ENCODE measurements at regions not wholly inside any gene's neighbourhood (a gene's known extent, or its start where the extent isn't known, plus 50 kb on each side); places are given as distances from the start of the nearest gene placed in this dataset.

GRCh38 chr2:200725596-200725995, 86.1 kb upstream of the BZW1 start:
- DNase-seq, result no peak

GRCh38 chr2:200728630-200729029, 83.1 kb upstream of the BZW1 start:
- no peak for DNase-seq

- DNase-seq, result no peak
These were observed 81.4 kb upstream of the BZW1 start for GRCh38 chr2:200730302-200730701.

GRCh38 chr2:200730960-200731359, 80.8 kb upstream of the BZW1 start:
- no peak for DNase-seq

GRCh38 chr2:200732866-200733265, 78.8 kb upstream of the BZW1 start:
- DNase-seq, result no peak

- no peak for DNase-seq
These were observed 78.0 kb upstream of the BZW1 start for GRCh38 chr2:200733713-200734198.

- DNase-seq, result no peak
These were observed 76.6 kb upstream of the BZW1 start for GRCh38 chr2:200735061-200735460.

GRCh38 chr2:200736646-200737274, 75.0 kb upstream of the BZW1 start:
- DNase-seq, result no peak

- DNase-seq, result no peak
These were observed 74.1 kb upstream of the BZW1 start for GRCh38 chr2:200737585-200737984.

- no peak for DNase-seq
These were observed 73.1 kb upstream of the BZW1 start for GRCh38 chr2:200738590-200738989.

GRCh38 chr2:200740907-200741306, 70.8 kb upstream of the BZW1 start:
- DNase-seq, result no peak

- no peak for DNase-seq
These were observed 70.1 kb upstream of the BZW1 start for GRCh38 chr2:200741468-200742202.

GRCh38 chr2:200742426-200742825, 69.3 kb upstream of the BZW1 start:
- no peak for DNase-seq

- no peak for DNase-seq
These were observed 68.6 kb upstream of the BZW1 start for GRCh38 chr2:200743042-200743676.

GRCh38 chr2:200744201-200744602, 67.5 kb upstream of the BZW1 start:
- DNase-seq, result no peak

GRCh38 chr2:200746301-200746700, 65.4 kb upstream of the BZW1 start:
- DNase-seq, result no peak

GRCh38 chr2:200747668-200748618, 63.8 kb upstream of the BZW1 start:
- no peak for DNase-seq

- peak in 1 of 2 donors; percentile 18 for DNase-seq
These were observed 62.9 kb upstream of the BZW1 start for GRCh38 chr2:200748779-200749178.

- no peak for DNase-seq
These were observed 61.9 kb upstream of the BZW1 start for GRCh38 chr2:200749631-200750322.

GRCh38 chr2:200750323-200750910, 61.3 kb upstream of the BZW1 start:
- DNase-seq, result no peak

- DNase-seq, result no peak
These were observed 59.9 kb upstream of the BZW1 start for GRCh38 chr2:200751786-200752185.

- DNase-seq, result no peak
These were observed 59.4 kb upstream of the BZW1 start for GRCh38 chr2:200752332-200752731.
